Skeletal muscle tissue (tissue), 3 donors: ENCODE measurements at regions not wholly inside any gene's neighbourhood (a gene's known extent, or its start where the extent isn't known, plus 50 kb on each side); places are given as distances from the start of the nearest gene placed in this dataset.

Source experiments
- H3K27ac ChIP-seq: one replicate; pipeline ENCODE4 v1.7.0; 2013; ENCODE audit warnings: mild to moderate bottlenecking, low read depth, low read length, inconsistent platforms
- H3K27me3 ChIP-seq, 3 donors: one replicate each; pipeline ENCODE4 v1.7.0; 2013; ENCODE audit warnings: low read length in 3 of 3; ENCODE audit not compliant: control insufficient read depth in 3 of 3, insufficient read depth in 3 of 3
- H3K36me3 ChIP-seq, 3 donors: one replicate each; pipeline ENCODE4 v1.7.0; 2013; ENCODE audit warnings: low read length in 3 of 3; ENCODE audit not compliant: control insufficient read depth in 3 of 3, insufficient read depth in 3 of 3
- H3K4me1 ChIP-seq, 3 donors: one replicate each; pipeline ENCODE4 v1.7.0; 2013; ENCODE audit warnings: low read length in 3 of 3, mild to moderate bottlenecking in 3 of 3; ENCODE audit not compliant: control insufficient read depth in 3 of 3, insufficient read depth in 3 of 3
- H3K4me3 ChIP-seq, 3 donors: one replicate each; pipeline ENCODE4 v1.7.0; 2013; ENCODE audit warnings: low read length in 3 of 3
- H3K9ac ChIP-seq, 3 donors: one replicate each; pipeline ENCODE4 v1.7.0; 2013; ENCODE audit warnings: low read length in 3 of 3, mild to moderate bottlenecking in 3 of 3, moderate library complexity in 2 of 3, low read depth in 1 of 3
- H3K9me3 ChIP-seq, 3 donors: one replicate each; pipeline ENCODE4 v1.7.0; 2013; ENCODE audit warnings: low read length in 3 of 3; ENCODE audit not compliant: control insufficient read depth in 3 of 3
- donor health status: Osteomylitis.

DNA sequence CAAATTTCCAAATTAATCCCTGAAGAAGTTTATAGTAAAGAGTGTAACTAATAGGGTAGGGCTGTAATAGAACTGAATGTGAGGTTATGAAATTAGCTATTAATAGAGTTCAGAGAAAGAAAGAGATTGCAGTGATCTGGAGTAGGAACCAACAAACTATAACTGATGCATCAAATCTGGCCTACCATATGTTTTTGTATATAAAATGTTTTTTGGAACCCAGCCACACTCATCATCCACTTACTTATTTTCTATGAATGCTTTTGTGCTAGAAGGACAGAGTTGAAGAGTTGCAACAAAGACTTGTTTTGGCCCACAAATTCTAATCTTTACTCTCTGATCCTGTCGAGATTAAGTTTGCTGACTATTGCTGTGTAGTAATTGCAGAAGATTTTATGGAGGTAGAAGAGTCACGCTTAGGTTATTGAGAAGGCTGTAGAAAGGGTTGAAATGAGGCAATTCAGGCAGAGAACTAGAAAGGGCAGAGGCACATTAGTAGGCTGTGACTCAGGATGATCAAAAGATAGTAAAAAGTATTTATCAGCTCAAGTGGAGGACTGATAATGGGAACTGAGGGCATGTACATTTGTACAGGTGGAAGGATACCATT is 298.7 kb upstream of the EMCN start:
- Histone ChIP-seq H3K27ac (no peak overlapping the region), H3K4me1 (no peaks in the 10 kb centered on the region), H3K4me3 (no peak overlapping the region), H3K27me3 (no peaks in the 10 kb centered on the region), H3K9me3 (no peaks in the 10 kb centered on the region), H3K36me3 (no peaks in the 10 kb centered on the region), H3K9ac (no peak overlapping the region)

DNA sequence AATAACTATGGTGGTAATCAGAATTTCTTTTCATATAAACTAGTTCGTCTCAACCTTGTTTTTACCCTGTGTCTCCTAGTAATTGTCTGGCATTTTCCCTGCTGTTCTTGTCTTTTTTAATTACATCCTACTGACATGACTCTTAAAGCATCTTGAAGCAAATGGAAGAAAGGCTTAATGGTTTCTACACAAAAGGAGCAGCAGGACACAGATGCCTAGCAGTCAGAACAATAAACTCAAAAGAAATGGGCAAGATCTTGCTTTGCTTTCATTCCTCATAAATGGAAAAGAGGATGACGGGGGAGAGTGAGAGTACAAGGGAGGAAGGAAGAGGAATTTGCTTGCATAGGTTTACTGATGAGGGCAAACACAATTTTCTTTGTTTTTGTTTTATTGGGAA is 293.2 kb upstream of the EMCN start:
- H3K27ac ChIP-seq, result no peak overlapping the region
- no peak overlapping the region for H3K9ac ChIP-seq
- H3K9me3 ChIP-seq, result no peaks in the 10 kb centered on the region
- H3K4me3 ChIP-seq, result no peak overlapping the region
- no peaks in the 10 kb centered on the region for H3K36me3 ChIP-seq
- H3K4me1 ChIP-seq, result no peaks in the 10 kb centered on the region
- H3K27me3 ChIP-seq, result no peaks in the 10 kb centered on the region

DNA sequence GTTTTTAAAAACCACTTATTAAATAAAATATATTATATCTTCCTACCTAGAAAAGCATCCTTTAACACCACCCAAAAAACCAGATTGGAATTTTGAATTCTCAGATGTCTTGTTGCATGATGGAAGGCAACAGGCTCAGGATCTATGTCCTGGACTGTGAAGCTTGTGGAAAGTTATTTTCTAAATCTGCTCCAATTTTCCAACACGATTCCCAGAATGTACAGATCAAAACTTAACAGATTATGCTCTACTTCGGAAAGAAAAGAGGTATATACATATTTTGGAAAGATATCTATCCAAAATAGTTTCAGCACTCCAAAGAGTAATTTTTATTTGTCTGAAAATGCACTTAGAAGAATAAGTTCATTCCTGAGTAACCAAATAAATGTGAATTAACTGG is 291.7 kb upstream of the EMCN start:
- Histone ChIP-seq H3K9me3 (no peaks in the 10 kb centered on the region), H3K4me1 (no peaks in the 10 kb centered on the region), H3K9ac (no peak overlapping the region), H3K27ac (no peak overlapping the region), H3K36me3 (no peaks in the 10 kb centered on the region), H3K4me3 (no peak overlapping the region), H3K27me3 (no peaks in the 10 kb centered on the region)

DNA sequence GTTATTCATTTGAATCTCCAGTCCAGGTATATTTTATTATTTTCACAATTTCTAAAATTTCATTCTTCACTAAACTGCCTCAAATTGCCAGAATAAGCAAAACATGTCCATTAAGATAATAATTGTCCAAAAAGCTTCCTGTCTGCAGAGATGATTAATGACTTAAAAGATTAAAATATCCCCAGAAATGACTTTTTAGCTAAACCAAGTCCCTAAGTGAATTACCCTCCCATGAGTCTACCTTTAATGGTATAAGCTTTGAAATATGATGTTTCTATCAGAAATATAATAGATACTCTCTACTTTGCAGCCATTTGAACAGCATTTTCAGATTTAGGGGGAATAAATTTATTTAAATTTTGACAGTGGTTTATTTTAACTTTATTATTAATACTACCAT is 289.2 kb upstream of the EMCN start:
- Histone ChIP-seq H3K4me1 (no peaks in the 10 kb centered on the region), H3K27ac (no peak overlapping the region), H3K27me3 (no peaks in the 10 kb centered on the region), H3K36me3 (no peaks in the 10 kb centered on the region), H3K4me3 (no peak overlapping the region), H3K9ac (no peak overlapping the region), H3K9me3 (no peaks in the 10 kb centered on the region)

DNA sequence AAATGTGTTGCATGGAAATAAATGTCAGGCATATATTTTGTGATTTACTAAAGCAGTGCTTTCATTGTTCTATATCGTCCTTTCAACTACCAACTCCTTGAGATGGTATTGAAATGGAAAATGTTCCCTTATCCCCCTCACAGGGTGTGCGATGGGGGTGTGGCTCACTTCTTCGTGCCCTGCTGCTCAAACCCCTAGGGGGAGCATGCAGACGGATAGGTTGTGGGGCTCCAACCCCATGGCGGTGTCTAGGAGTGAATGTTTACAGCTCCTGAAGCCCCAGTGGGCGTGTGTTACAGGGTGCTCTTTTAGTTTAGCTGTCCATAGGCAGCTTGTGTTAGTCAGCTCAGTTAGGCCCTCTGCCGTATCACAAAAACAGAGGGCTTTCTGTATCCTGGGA is 287.7 kb upstream of the EMCN start:
- H3K9ac ChIP-seq, result no peak overlapping the region
- no peaks in the 10 kb centered on the region for H3K27me3 ChIP-seq
- H3K9me3 ChIP-seq, result no peaks in the 10 kb centered on the region
- H3K4me1 ChIP-seq, result no peaks in the 10 kb centered on the region
- H3K36me3 ChIP-seq, result no peaks in the 10 kb centered on the region
- no peak overlapping the region for H3K4me3 ChIP-seq
- no peak overlapping the region for H3K27ac ChIP-seq

DNA sequence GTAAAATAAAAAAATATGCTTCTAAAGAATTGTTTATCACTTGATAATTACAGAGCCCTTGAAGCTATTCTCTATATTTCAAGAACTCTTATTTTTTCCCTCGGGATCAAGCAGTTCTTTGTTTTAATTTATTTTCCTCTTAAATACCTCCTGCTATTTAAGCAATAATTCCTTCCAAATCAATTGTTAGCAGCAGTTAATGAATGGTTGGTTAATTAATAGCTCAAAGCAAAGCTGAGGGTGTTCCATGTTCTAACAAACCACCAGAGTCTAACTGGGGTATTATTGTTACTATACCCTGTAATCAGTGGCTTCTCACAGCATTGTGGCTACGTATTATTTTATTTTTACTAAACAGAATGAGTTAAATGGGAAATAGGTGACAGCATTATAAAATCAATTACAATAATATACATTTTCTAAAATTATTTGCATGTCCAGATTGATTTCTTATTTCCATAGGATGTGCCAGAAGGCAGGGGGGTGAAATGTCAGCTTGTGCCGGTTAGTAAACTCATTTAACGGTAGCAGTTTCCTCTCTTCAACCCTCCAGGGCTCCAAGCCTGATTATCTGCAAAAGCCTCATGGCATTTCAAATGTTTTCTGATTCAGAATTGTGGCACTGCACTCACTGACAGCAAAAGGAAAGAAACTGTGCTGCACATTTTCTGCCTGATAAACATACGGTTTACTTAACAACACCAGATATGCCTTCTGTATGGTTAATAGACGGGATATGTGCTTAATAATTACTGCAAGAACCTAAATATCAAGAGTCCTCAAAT is 286.9 kb upstream of the EMCN start:
- Histone ChIP-seq H3K36me3 (no peaks in the 10 kb centered on the region), H3K27me3 (no peaks in the 10 kb centered on the region), H3K4me1 (no peaks in the 10 kb centered on the region), H3K9me3 (no peaks in the 10 kb centered on the region), H3K4me3 (no peak overlapping the region), H3K9ac (no peak overlapping the region), H3K27ac (no peak overlapping the region)

DNA sequence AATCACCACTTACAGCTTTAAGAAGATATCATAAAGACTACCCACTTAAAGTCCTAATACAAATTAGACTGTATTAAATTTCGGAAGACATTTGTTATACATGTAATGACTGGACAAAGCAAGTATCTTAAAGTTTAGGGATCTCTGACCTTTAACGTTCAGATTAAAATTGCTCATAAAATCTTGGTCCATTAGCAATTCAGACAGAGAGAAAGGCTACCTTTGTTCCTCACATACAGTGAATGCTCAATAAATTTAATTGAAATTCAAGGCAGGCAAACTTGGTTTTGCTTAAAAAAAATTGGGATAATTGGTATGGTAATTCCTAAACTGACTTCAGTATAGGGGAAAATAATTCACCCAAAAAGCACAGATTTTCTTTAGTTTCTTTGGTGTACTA is 285.9 kb upstream of the EMCN start:
- H3K9me3 ChIP-seq, result no peaks in the 10 kb centered on the region
- H3K4me3 ChIP-seq, result no peak overlapping the region
- no peak overlapping the region for H3K9ac ChIP-seq
- H3K36me3 ChIP-seq, result no peaks in the 10 kb centered on the region
- no peaks in the 10 kb centered on the region for H3K27me3 ChIP-seq
- no peaks in the 10 kb centered on the region for H3K4me1 ChIP-seq
- H3K27ac ChIP-seq, result no peak overlapping the region

DNA sequence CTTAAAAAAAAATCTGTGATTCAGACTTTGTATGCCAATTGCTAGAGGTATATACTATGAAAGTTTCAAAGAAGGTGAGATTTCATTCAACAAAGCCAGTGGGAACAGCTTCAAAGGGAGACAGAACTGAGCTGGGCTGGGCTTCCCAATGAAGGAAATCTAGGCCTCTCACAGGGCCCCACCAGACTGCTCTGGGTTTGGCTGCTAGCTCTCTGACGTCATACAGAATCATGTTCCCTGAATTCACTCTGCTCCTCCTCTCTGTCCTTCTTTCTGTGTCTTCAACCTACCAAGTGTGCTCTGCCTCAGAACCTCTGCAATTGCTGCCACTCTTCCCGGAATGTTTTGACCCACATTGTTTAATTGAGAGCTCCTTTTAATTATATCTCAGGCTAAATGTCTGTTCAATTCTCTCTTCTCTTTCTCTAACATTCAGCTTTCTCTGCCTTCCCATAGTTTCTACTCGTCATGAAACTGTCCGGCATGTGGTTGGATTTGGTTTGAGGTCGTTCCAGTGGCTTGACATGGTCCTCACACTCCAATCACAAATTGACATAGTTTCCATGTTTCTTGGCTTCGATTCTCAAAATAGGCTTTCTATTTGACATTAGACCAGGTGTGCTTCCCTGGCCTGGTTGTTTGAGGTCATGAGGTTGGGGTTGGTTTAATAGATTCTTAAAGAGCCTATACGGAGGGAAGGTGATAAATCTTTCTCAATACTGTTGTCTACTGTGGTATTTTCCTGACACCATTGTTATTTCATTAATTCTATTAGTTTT is 282.1 kb upstream of the EMCN start:
- H3K9ac ChIP-seq, result no peak overlapping the region
- no peaks in the 10 kb centered on the region for H3K9me3 ChIP-seq
- no peaks in the 10 kb centered on the region for H3K27me3 ChIP-seq
- H3K27ac ChIP-seq, result no peak overlapping the region
- H3K4me3 ChIP-seq, result no peak overlapping the region
- no peaks in the 10 kb centered on the region for H3K36me3 ChIP-seq
- H3K4me1 ChIP-seq, result no peaks in the 10 kb centered on the region

DNA sequence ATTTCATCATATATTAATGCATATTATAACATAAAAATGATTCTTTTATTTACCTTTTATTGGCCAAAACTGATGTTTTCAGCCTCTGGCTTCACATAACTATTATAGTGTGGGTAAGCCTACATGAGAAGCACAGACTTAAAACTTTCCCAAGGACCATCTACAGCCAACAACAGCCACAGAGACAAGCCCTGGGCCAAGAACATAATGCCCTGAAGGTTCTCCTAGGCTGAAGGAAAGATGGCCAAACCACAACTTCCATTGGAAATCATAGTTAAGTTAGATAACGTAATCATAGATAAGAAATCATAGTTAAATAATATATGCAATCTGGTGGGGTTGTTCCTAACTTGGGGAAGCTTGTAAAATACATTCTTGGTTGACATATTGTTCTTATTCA is 280.0 kb upstream of the EMCN start:
- Histone ChIP-seq H3K9ac (no peak overlapping the region), H3K9me3 (no peaks in the 10 kb centered on the region), H3K4me3 (no peak overlapping the region), H3K4me1 (no peaks in the 10 kb centered on the region), H3K36me3 (no peaks in the 10 kb centered on the region), H3K27ac (no peak overlapping the region), H3K27me3 (no peaks in the 10 kb centered on the region)

DNA sequence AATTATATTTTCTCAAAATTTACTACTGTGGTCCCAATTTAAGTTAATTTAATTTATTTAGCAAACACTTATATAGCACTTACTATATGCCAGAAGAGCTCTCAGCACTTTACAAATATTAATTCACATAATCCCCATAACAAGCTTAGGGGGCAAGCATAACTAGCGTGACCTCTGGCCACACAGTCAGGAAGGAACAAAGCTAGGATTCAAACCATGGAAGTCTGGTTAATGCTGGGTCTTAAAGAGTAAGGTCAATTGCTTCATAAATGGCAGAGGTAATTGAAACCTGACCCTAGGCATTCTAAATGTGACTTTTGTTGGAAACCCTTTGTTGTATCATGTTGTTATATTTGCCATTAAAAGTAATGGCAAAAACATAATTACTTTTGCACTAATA is 279.5 kb upstream of the EMCN start:
- Histone ChIP-seq H3K27ac (no peak overlapping the region), H3K9ac (no peak overlapping the region), H3K27me3 (no peaks in the 10 kb centered on the region), H3K4me3 (no peak overlapping the region), H3K36me3 (no peaks in the 10 kb centered on the region), H3K9me3 (no peaks in the 10 kb centered on the region), H3K4me1 (no peaks in the 10 kb centered on the region)
